H9 (cell line): ENCODE measurements at regions not wholly inside any gene's neighbourhood (a gene's known extent, or its start where the extent isn't known, plus 50 kb on each side); places are given as distances from the start of the nearest gene placed in this dataset.

Experiments
- DNase-seq: peaks from one replicate; pipeline ENCODE4 v3.0.0-alpha.2; 2017
- H2AFZ ChIP-seq: one replicate; pipeline ENCODE4 v1.6.1; 2013; ENCODE audit warnings: mild to moderate bottlenecking, low read length, control low read depth, moderate library complexity
- H2AK5ac ChIP-seq: 2 replicates; pipeline ENCODE4 v1.6.1; 2013; ENCODE audit warnings: low read length, control low read depth, mixed read lengths; ENCODE audit not compliant: insufficient read length
- H2BK120ac ChIP-seq: one replicate; pipeline ENCODE4 v1.6.1; 2013; ENCODE audit warnings: low read depth, mild to moderate bottlenecking, low read length, control low read depth, inconsistent platforms; ENCODE audit not compliant: poor library complexity, severe bottlenecking
- H2BK12ac ChIP-seq: 2 replicates; pipeline ENCODE4 v1.6.1; 2013; ENCODE audit warnings: low read length, control low read depth, mixed read lengths, low read depth; ENCODE audit not compliant: insufficient read length
- H2BK15ac ChIP-seq: 2 replicates; pipeline ENCODE4 v1.6.1; 2013; ENCODE audit warnings: low read depth, low read length, control low read depth
- H2BK20ac ChIP-seq: one replicate; pipeline ENCODE4 v1.6.1; 2013; ENCODE audit warnings: low read depth, mild to moderate bottlenecking, low read length, control low read depth, inconsistent platforms; ENCODE audit not compliant: poor library complexity, severe bottlenecking
- H2BK5ac ChIP-seq: 2 replicates; pipeline ENCODE4 v1.6.1; 2013; ENCODE audit warnings: low read length, control low read depth, mixed read lengths; ENCODE audit not compliant: insufficient read length
- H3K14ac ChIP-seq: 2 replicates; pipeline ENCODE4 v1.6.1; 2013; ENCODE audit warnings: low read length, control low read depth; ENCODE audit not compliant: insufficient read depth
- H3K18ac ChIP-seq: 2 replicates; pipeline ENCODE4 v1.6.1; 2013; ENCODE audit warnings: low read depth, mild to moderate bottlenecking, mixed read lengths, low read length, control low read depth; ENCODE audit not compliant: insufficient read length
- H3K23ac ChIP-seq: 2 replicates; pipeline ENCODE4 v1.6.1; 2013; ENCODE audit warnings: low read length, control low read depth, mixed read lengths, low read depth; ENCODE audit not compliant: insufficient read length
- H3K23me2 ChIP-seq: 2 replicates; pipeline ENCODE4 v1.6.1; 2013; ENCODE audit warnings: low read depth, mild to moderate bottlenecking, mixed read lengths, low read length, control low read depth; ENCODE audit not compliant: insufficient read length, poor library complexity, severe bottlenecking
- H3K27ac ChIP-seq: 2 replicates; pipeline ENCODE4 v1.5.1; 2013; ENCODE audit warnings: low read length, control low read depth, mixed read lengths, low read depth; ENCODE audit not compliant: insufficient read length
- H3K27me3 ChIP-seq: 2 replicates; pipeline ENCODE4 v1.6.1; 2013; ENCODE audit warnings: low read length, control low read depth, inconsistent platforms; ENCODE audit not compliant: insufficient read depth
- H3K4ac ChIP-seq: 2 replicates; pipeline ENCODE4 v1.6.1; 2013; ENCODE audit warnings: low read depth, mild to moderate bottlenecking, control low read depth, inconsistent platforms, low read length, moderate library complexity
- H3K4me1 ChIP-seq: 2 replicates; pipeline ENCODE4 v1.6.1; 2013; ENCODE audit warnings: low read length, control low read depth, inconsistent platforms; ENCODE audit not compliant: insufficient read depth
- H3K4me2 ChIP-seq: 2 replicates; pipeline ENCODE4 v1.6.1; 2013; ENCODE audit warnings: low read length, control low read depth, mixed read lengths; ENCODE audit not compliant: insufficient read length, insufficient read depth
- H3K56ac ChIP-seq: 2 replicates; pipeline ENCODE4 v1.6.1; 2013; ENCODE audit warnings: low read depth, mild to moderate bottlenecking, mixed read lengths, low read length, control low read depth; ENCODE audit not compliant: insufficient read length
- H3K79me1 ChIP-seq: 2 replicates; pipeline ENCODE4 v1.6.1; 2013; ENCODE audit warnings: low read depth, mild to moderate bottlenecking, moderate library complexity, low read length, control low read depth, inconsistent platforms; ENCODE audit not compliant: insufficient read depth, poor library complexity, severe bottlenecking
- H3K79me2 ChIP-seq: 2 replicates; pipeline ENCODE4 v1.6.1; 2013; ENCODE audit warnings: low read length, control low read depth, inconsistent platforms; ENCODE audit not compliant: insufficient read depth
- H3K9ac ChIP-seq: 2 replicates; pipeline ENCODE4 v1.6.1; 2013; ENCODE audit warnings: low read length, control low read depth, mixed read lengths; ENCODE audit not compliant: insufficient read length; ENCODE audit errors: extremely low read depth
- H3K9me3 ChIP-seq: one replicate; pipeline ENCODE4 v1.6.1; 2013; ENCODE audit warnings: low read depth, low read length, inconsistent platforms; ENCODE audit not compliant: control insufficient read depth
- H3T11ph ChIP-seq: one replicate; pipeline ENCODE4 v1.6.1; 2013; ENCODE audit warnings: mild to moderate bottlenecking, low read length, control low read depth, inconsistent platforms
- H4K20me1 ChIP-seq: one replicate; pipeline ENCODE4 v1.6.1; 2013; ENCODE audit not compliant: control insufficient read depth, insufficient read length, insufficient read depth
- H4K5ac ChIP-seq: 2 replicates; pipeline ENCODE4 v1.6.1; 2013; ENCODE audit warnings: low read depth, mild to moderate bottlenecking, mixed read lengths, low read length, control low read depth; ENCODE audit not compliant: insufficient read length
- H4K8ac ChIP-seq: replicated peaks from 2 replicates; pipeline ENCODE4 v1.6.1; 2013; ENCODE audit warnings: low read length, control low read depth, mixed read lengths, low read depth; ENCODE audit not compliant: insufficient read length
- H4K91ac ChIP-seq: 2 replicates; pipeline ENCODE4 v1.6.1; 2013; ENCODE audit warnings: low read depth, mild to moderate bottlenecking, moderate library complexity, mixed read lengths, low read length, control low read depth; ENCODE audit not compliant: insufficient read length
- H3K27ac Mint-ChIP-seq, 3 experiments: 2 replicates in 2 of 3; 3 replicates in 1 of 3; pipeline ENCODE4 v1.8.0; 2020 to 2021; ENCODE audit warnings: mixed read lengths in 3 of 3, mild to moderate bottlenecking in 1 of 3, moderate library complexity in 1 of 3
- H3K27me3 Mint-ChIP-seq: 2 replicates; pipeline ENCODE4 v1.8.0; 2021; ENCODE audit warnings: low read depth, mild to moderate bottlenecking, moderate library complexity, mixed read lengths
- H3K36me3 Mint-ChIP-seq, 3 experiments: 2 replicates in 2 of 3; 3 replicates in 1 of 3; pipeline ENCODE4 v1.8.0; 2020 to 2021; ENCODE audit warnings: low read depth in 3 of 3, mixed read lengths in 3 of 3; ENCODE audit not compliant: insufficient read depth in 1 of 3
- H3K4me1 Mint-ChIP-seq, 2 experiments: 2 replicates each; pipeline ENCODE4 v1.8.0; 2020; ENCODE audit warnings: mixed read lengths in 2 of 2
- H3K4me3 Mint-ChIP-seq, 2 experiments: 2 replicates in 1 of 2; 3 replicates in 1 of 2; pipeline ENCODE4 v1.8.0; 2020 to 2021; ENCODE audit warnings: mild to moderate bottlenecking in 2 of 2, mixed read lengths in 2 of 2, moderate library complexity in 1 of 2
- H3K9me3 Mint-ChIP-seq, 2 experiments: 2 replicates in 1 of 2; 3 replicates in 1 of 2; pipeline ENCODE4 v1.8.0; 2020; ENCODE audit warnings: mild to moderate bottlenecking in 2 of 2, mixed read lengths in 2 of 2, moderate library complexity in 1 of 2
- CTCF ChIP-seq: fragments of 200-600 bp; sonication (generic); conservative IDR thresholded peaks from 3 replicates; pipeline ENCODE4 v1.8.0; 2021; ENCODE audit warnings: antibody characterized with exemption, mild to moderate bottlenecking

GRCh38 chr7:13290975-13291374 is 603.5 kb downstream of the ARL4A start:
- Histone ChIP-seq H2AFZ (no peak overlapping the region), H2BK5ac (no peak overlapping the region), H2AK5ac (no peak overlapping the region), H4K5ac (no peak overlapping the region), H3K27ac (no peak overlapping the region), H3K9ac (no peak overlapping the region), H3T11ph (no peak overlapping the region), H4K20me1 (no peaks in the 10 kb centered on the region), H4K91ac (no peak overlapping the region), H2BK20ac (no peak overlapping the region), H3K14ac (no peak overlapping the region), H3K27me3 (no peaks in the 10 kb centered on the region), H3K79me2 (no peaks in the 10 kb centered on the region), H2BK120ac (no peak overlapping the region), H3K23ac (no peak overlapping the region), H3K56ac (no peak overlapping the region), H3K9me3 (no peaks in the 10 kb centered on the region), H3K4me1 (no peaks in the 10 kb centered on the region), H2BK15ac (no peak overlapping the region), H3K18ac (no peak overlapping the region), H2BK12ac (no peak overlapping the region), H3K79me1 (no peaks in the 10 kb centered on the region), H3K4ac (no peak overlapping the region), H3K23me2 (no peaks in the 10 kb centered on the region), H4K8ac (no peak overlapping the region), H3K4me2 (no peak overlapping the region)
- Mint-ChIP-seq H3K36me3 (no peaks in the 10 kb centered on the region), H3K27ac (no peak overlapping the region), H3K4me3 (no peak overlapping the region), H3K9me3 (no peaks in the 10 kb centered on the region), H3K27me3 (no peaks in the 10 kb centered on the region), H3K4me1 (no peaks in the 10 kb centered on the region)
- no peak for DNase-seq
- no peak for TF ChIP-seq CTCF
